B cell (primary cell): ENCODE measurements at regions not wholly inside any gene's neighbourhood (a gene's known extent, or its start where the extent isn't known, plus 50 kb on each side); places are given as distances from the start of the nearest gene placed in this dataset.

Experiments used
- ATAC-seq: fragments of 200-7000 bp; cut with Tn5 transposase; one replicate; pipeline ENCODE4 v1.10.0; 2021; ENCODE audit warnings: low read depth, mild to moderate bottlenecking, moderate number of reproducible peaks, moderate library complexity
- CTCF ChIA-PET: fragments of 350-600 bp; sonication (Branson Sonifier 250); formaldehyde crosslinking; loops from one replicate; lab custom pipeline; 2021; ENCODE audit warnings: antibody characterized with exemption, inconsistent platforms; lab: Charles Lee
- POLR2A ChIA-PET: fragments of 350-600 bp; sonication (Branson Sonifier 250); formaldehyde crosslinking; loops from one replicate; lab custom pipeline; 2021; ENCODE audit warnings: antibody characterized with exemption; lab: Charles Lee
- DNase-seq: peaks from one replicate; pipeline ENCODE4 v3.0.0; 2013
- H2AFZ ChIP-seq: 2 replicates; pipeline ENCODE4 v1.6.1; 2012; ENCODE audit warnings: mild to moderate bottlenecking, low read depth, low read length; ENCODE audit not compliant: insufficient read depth, poor library complexity, severe bottlenecking
- H3K27ac ChIP-seq, 2 donors: 1 replicate in 1 of 2; 2 replicates in 1 of 2; pipeline ENCODE4 v1.5.1; 2012 to 2013; ENCODE audit warnings: low read length in 2 of 2, mild to moderate bottlenecking in 2 of 2, moderate library complexity in 1 of 2
- H3K27me3 ChIP-seq, 4 experiments: fragments of 200-600 bp in 1 of 4; sonication (generic) in 1 of 4; replicated peaks in 1 of 4; 1 replicate in 2 of 4; 2 replicates in 2 of 4; pipeline versions ENCODE4 v1.6.1 to v1.7.0; 2013 to 2016; ENCODE audit warnings: low read length in 3 of 4, mild to moderate bottlenecking in 2 of 4, mixed read lengths in 1 of 4, moderate library complexity in 1 of 4; ENCODE audit not compliant: insufficient read depth in 4 of 4, control insufficient read depth in 3 of 4; ENCODE audit errors: control extremely low read depth in 1 of 4
- H3K36me3 ChIP-seq, 2 experiments: replicated peaks in 1 of 2; 1 replicate in 1 of 2; 2 replicates in 1 of 2; pipeline versions ENCODE4 v1.6.1 to v1.7.1; 2013; ENCODE audit warnings: low read length in 1 of 2; ENCODE audit not compliant: insufficient read depth in 2 of 2, control insufficient read depth in 1 of 2; ENCODE audit errors: control extremely low read depth in 1 of 2, extremely low read depth in 1 of 2
- H3K4me1 ChIP-seq, 2 donors: fragments of 200-600 bp in 1 of 2; sonication (generic) in 1 of 2; 1 replicate in 1 of 2; 2 replicates in 1 of 2; pipeline versions ENCODE4 v1.5.1 to v1.6.1; 2013 to 2017; ENCODE audit warnings: low read length in 2 of 2; ENCODE audit not compliant: control insufficient read depth in 2 of 2, insufficient read depth in 2 of 2
- H3K4me2 ChIP-seq: replicated peaks from 2 replicates; pipeline ENCODE3; 2012; ENCODE audit warnings: mild to moderate bottlenecking, low read depth, low read length; ENCODE audit not compliant: poor library complexity, severe bottlenecking
- H3K4me3 ChIP-seq, 5 experiments: fragments of 200-600 bp in 1 of 5; sonication (generic) in 1 of 5; 1 replicate in 3 of 5; 2 replicates in 2 of 5; pipeline versions ENCODE4 v1.5.1 to v1.7.0; 2011 to 2016; ENCODE audit warnings: low read length in 4 of 5, mild to moderate bottlenecking in 4 of 5, low read depth in 2 of 5, control low read depth in 1 of 5, moderate library complexity in 1 of 5; ENCODE audit not compliant: insufficient read depth in 1 of 5; ENCODE audit errors: control extremely low read depth in 1 of 5, extremely low read depth in 1 of 5
- H3K79me2 ChIP-seq: fragments of 200-600 bp; sonication (generic); one replicate; pipeline ENCODE4 v1.6.0; 2016; ENCODE audit warnings: low read length; ENCODE audit not compliant: control insufficient read depth, insufficient read depth
- H3K9ac ChIP-seq: fragments of 200-600 bp; sonication (generic); 2 replicates; pipeline ENCODE4 v1.6.1; 2017; ENCODE audit warnings: mild to moderate bottlenecking, low read length, moderate library complexity
- H3K9me3 ChIP-seq, 3 donors: one replicate each; pipeline versions ENCODE4 v1.6.1 to v1.7.1; 2013; ENCODE audit warnings: low read length in 2 of 3; ENCODE audit not compliant: control insufficient read depth in 2 of 3, insufficient read depth in 1 of 3; ENCODE audit errors: control extremely low read depth in 1 of 3
- H4K20me1 ChIP-seq: 2 replicates; pipeline ENCODE4 v1.6.0; 2012; ENCODE audit warnings: mild to moderate bottlenecking, low read length; ENCODE audit not compliant: insufficient read depth, control insufficient read depth, poor library complexity, severe bottlenecking
- H3K27ac Mint-ChIP-seq: one replicate; pipeline ENCODE4 v1.8.0; 2021; ENCODE audit warnings: mixed read lengths
- H3K27me3 Mint-ChIP-seq: one replicate; pipeline ENCODE4 v1.8.0; 2021; ENCODE audit warnings: mixed read lengths
- H3K4me1 Mint-ChIP-seq: one replicate; pipeline ENCODE4 v1.8.0; 2021; ENCODE audit warnings: mixed read lengths
- H3K4me3 Mint-ChIP-seq: one replicate; pipeline ENCODE4 v1.8.0; 2021; ENCODE audit warnings: mixed read lengths
- H3K9me3 Mint-ChIP-seq: one replicate; pipeline ENCODE4 v1.8.0; 2022; ENCODE audit warnings: mixed read lengths; ENCODE audit not compliant: insufficient read depth
- CTCF ChIP-seq: fragments of 200-600 bp; IDR thresholded peaks from one replicate; pipeline ENCODE4 v1.8.0; 2022; ENCODE audit warnings: antibody characterized with exemption, mild to moderate bottlenecking
- EZH2 ChIP-seq: IDR thresholded peaks from 2 replicates; pipeline ENCODE4 v1.6.1; 2012; ENCODE audit warnings: borderline replicate concordance, low read depth, mild to moderate bottlenecking, moderate library complexity, low read length; ENCODE audit not compliant: insufficient read depth, poor library complexity, severe bottlenecking
- WGBS: methylation state at CpG from one replicate; pipeline ENCODE4 v1.1.5; 2013; ENCODE audit warnings: missing lambda C conversion rate; ENCODE audit not compliant: insufficient coverage; 5-methylcytosine and 5-hydroxymethylcytosine counted together
- intact Hi-C: fragments of 100-400 bp; cut with micrococcal nuclease; formaldehyde crosslinking; loops from one replicate; pipeline ENCODE4 v1.10.0; 2022

- intact Hi-C loops = no loop called here
- no peak overlapping the region for H3K4me3 Mint-ChIP-seq
- Histone ChIP-seq H3K9ac (no peak overlapping the region), H3K4me1 (no peaks in the 10 kb centered on the region), H3K36me3 (no peaks in the 10 kb centered on the region), H2AFZ (no peak overlapping the region), H3K27ac (no peak overlapping the region), H3K4me3 (no peak overlapping the region), H3K4me2 (no peak overlapping the region), H3K79me2 (no peaks in the 10 kb centered on the region), H3K9me3 (peaks cover 0 to 3% (median 0%) of the 10 kb centered on the region in 3 donors), H4K20me1 (no peaks in the 10 kb centered on the region), H3K27me3 (peaks cover 0 to 4% (median 0%) of the 10 kb centered on the region in 4 experiments)
- no peaks in the 10 kb centered on the region for H3K4me1 Mint-ChIP-seq
- CTCF ChIA-PET = no interaction called here
- peaks cover 12% of the 10 kb centered on the region for H3K27me3 Mint-ChIP-seq
- H3K9me3 Mint-ChIP-seq = no peaks in the 10 kb centered on the region
- WGBS = 75% methylated on average over 2 of the region's 2 CpGs
- POLR2A ChIA-PET = no interaction called here
- TF ChIP-seq CTCF (no peak), EZH2 (no peak)
- DNase-seq (no peak), ATAC-seq (no peak)
- H3K27ac Mint-ChIP-seq = no peak overlapping the region
Observed at GRCh38 chr10:20957744-20958143, 60.6 kb upstream of the NEBL start.

GRCh38 chr10:20956843-20957242 is 59.7 kb upstream of the NEBL start:
- whole genome bisulfite sequencing = 80% methylated on average over 2 of the region's 3 CpGs
- Mint-ChIP-seq H3K27me3 (peaks cover 12% of the 10 kb centered on the region), H3K27ac (no peak overlapping the region), H3K4me1 (no peaks in the 10 kb centered on the region), H3K4me3 (no peak overlapping the region), H3K9me3 (no peaks in the 10 kb centered on the region)
- POLR2A ChIA-PET = no interaction called here
- H3K79me2 ChIP-seq = no peaks in the 10 kb centered on the region
- no peak overlapping the region for H3K9ac ChIP-seq
- no peak overlapping the region for H3K27ac ChIP-seq
- no peak for TF ChIP-seq EZH2
- TF ChIP-seq CTCF = no peak
- no peak for DNase-seq
- H3K4me2 ChIP-seq = no peak overlapping the region
- CTCF ChIA-PET = no interaction called here
- peaks cover 0 to 1% (median 0%) of the 10 kb centered on the region in 4 experiments for H3K27me3 ChIP-seq
- intact Hi-C loops = no loop called here
- H3K4me1 ChIP-seq = no peaks in the 10 kb centered on the region
- no peaks in the 10 kb centered on the region for H3K36me3 ChIP-seq
- no peak overlapping the region for H3K4me3 ChIP-seq
- ATAC-seq = no peak
- H2AFZ ChIP-seq = no peak overlapping the region
- no peaks in the 10 kb centered on the region for H4K20me1 ChIP-seq
- H3K9me3 ChIP-seq = peaks cover 0 to 3% (median 0%) of the 10 kb centered on the region in 3 donors
